K562 (cell line): ENCODE measurements at regions not wholly inside any gene's neighbourhood (a gene's known extent, or its start where the extent isn't known, plus 50 kb on each side); places are given as distances from the start of the nearest gene placed in this dataset.

ENCODE experiments used
- CBFB ChIP-seq: sonication (generic); formaldehyde crosslinking; IDR thresholded peaks from 2 replicates; pipeline ENCODE4 v1.4.0; 2020; ENCODE audit warnings: mild to moderate bottlenecking, missing genetic modification reagents
- CEBPB ChIP-seq: fragments of 450-650 bp; IDR thresholded peaks from 2 replicates; pipeline ENCODE4 v1.6.1; 2016; ENCODE audit warnings: missing genetic modification characterization, missing compliant biosample characterization
- E2F6 ChIP-seq, 2 experiments: IDR thresholded peaks; 2 replicates each; pipeline ENCODE4 v1.6.1; 2011; ENCODE audit warnings: borderline replicate concordance in 1 of 2, control low read depth in 1 of 2, low read depth in 1 of 2, low read length in 1 of 2, mild to moderate bottlenecking in 1 of 2, mixed read lengths in 1 of 2, moderate library complexity in 1 of 2; ENCODE audit not compliant: insufficient read depth in 1 of 2, insufficient read length in 1 of 2, poor library complexity in 1 of 2, severe bottlenecking in 1 of 2; ENCODE audit errors: extremely low read depth in 1 of 2
- HDAC2 ChIP-seq: fragments of 450-650 bp; IDR thresholded peaks from 2 replicates; pipeline ENCODE4 v1.6.1; 2016; ENCODE audit warnings: mild to moderate bottlenecking
- HNRNPLL ChIP-seq: fragments of 200-400 bp; formaldehyde crosslinking; IDR thresholded peaks from 2 replicates; pipeline ENCODE4 v1.6.1; 2017; ENCODE audit warnings: low read length, low read depth, mild to moderate bottlenecking; ENCODE audit not compliant: poor library complexity, severe bottlenecking
- ID3 ChIP-seq, 2 experiments: fragments of 250-450 bp in 1 of 2; fragments of 450-650 bp in 1 of 2; sonication (Bioruptor Pico) in 1 of 2; IDR thresholded peaks; 2 replicates each; pipeline versions ENCODE4 v1.6.1 to v1.8.0; 2016 to 2021; ENCODE audit warnings: mild to moderate bottlenecking in 2 of 2, moderate library complexity in 2 of 2, missing compliant biosample characterization in 1 of 2, missing genetic modification characterization in 1 of 2
- JUND ChIP-seq, 2 experiments: IDR thresholded peaks; 2 replicates in 1 of 2; 3 replicates in 1 of 2; pipeline ENCODE4 v1.6.1; 2011; ENCODE audit warnings: borderline replicate concordance in 2 of 2, low read depth in 2 of 2, low read length in 2 of 2, improper control_type of control experiment in 1 of 2, missing biosample characterization in 1 of 2, missing genetic modification characterization in 1 of 2, missing genetic modification reagents in 1 of 2
- KAT7 ChIP-seq: sonication (generic); formaldehyde crosslinking; IDR thresholded peaks from 2 replicates; pipeline ENCODE4 v1.8.0; 2022; ENCODE audit warnings: missing genetic modification reagents, mild to moderate bottlenecking, borderline replicate concordance
- PHB2 ChIP-seq: fragments of 450-650 bp; IDR thresholded peaks from 2 replicates; pipeline ENCODE4 v1.6.1; 2017; ENCODE audit warnings: low read depth
- PHTF2 ChIP-seq: fragments of 250-450 bp; sonication (Bioruptor Pico); IDR thresholded peaks from 2 replicates; pipeline ENCODE4 v1.5.0; 2021; ENCODE audit warnings: mild to moderate bottlenecking
- POLR2G ChIP-seq: fragments of 200-400 bp; formaldehyde crosslinking; IDR thresholded peaks from 2 replicates; pipeline ENCODE4 v1.6.1; 2017; ENCODE audit warnings: low read depth, mild to moderate bottlenecking, antibody characterized with exemption, low read length, moderate library complexity
- PPARD ChIP-seq: fragments of 250-450 bp; sonication (Bioruptor Pico); IDR thresholded peaks from 2 replicates; pipeline ENCODE4 v1.8.0; 2022; ENCODE audit warnings: inconsistent platforms, mild to moderate bottlenecking, moderate library complexity
- SLC30A9 ChIP-seq: fragments of 250-450 bp; sonication (Bioruptor Pico); IDR thresholded peaks from 2 replicates; pipeline ENCODE4 v1.8.0; 2022; ENCODE audit warnings: mild to moderate bottlenecking, moderate library complexity
- STAT6 ChIP-seq: sonication (generic); formaldehyde crosslinking; IDR thresholded peaks from 2 replicates; pipeline ENCODE4 v1.8.1; 2023; ENCODE audit warnings: mild to moderate bottlenecking, missing genetic modification reagents
- TSHZ1 ChIP-seq: fragments of 250-450 bp; sonication (Bioruptor Pico); IDR thresholded peaks from 2 replicates; pipeline ENCODE4 v1.4.0; 2020; ENCODE audit warnings: mild to moderate bottlenecking, moderate library complexity
- YBX1 ChIP-seq: fragments of 450-650 bp; IDR thresholded peaks from 2 replicates; pipeline ENCODE4 v1.7.1; 2016; ENCODE audit warnings: mild to moderate bottlenecking
- ZNF263 ChIP-seq: sonication (generic); formaldehyde crosslinking; IDR thresholded peaks from 2 replicates; pipeline ENCODE4 v1.8.0; 2022; ENCODE audit warnings: mild to moderate bottlenecking, missing genetic modification reagents, borderline replicate concordance

GRCh38 chr7:130942211-130942964 is 208.4 kb upstream of the KLF14 start (continued):
- TF ChIP-seq E2F6 (IDR thresholded peaks at IDR 0.05; ENCODE audit: borderline replicate concordance in 1 of 2, extremely low read depth in 1 of 2, insufficient read depth in 1 of 2, insufficient read length in 1 of 2, low read depth in 1 of 2, low read length in 1 of 2, poor library complexity in 1 of 2, severe bottlenecking in 1 of 2) (peak in 1 of 2 experiments; percentile 78), ZNF263 (CRISPR knock-in tag) (no peak), PHB2 (no peak), KAT7 (CRISPR knock-in tag) (0 out of 2 replicates have a peak, but pooled peaks have one; percentile 9), ID3 (CRISPR knock-in tag; IDR thresholded peaks at IDR 0.05) (no peak), ID3 (tag; IDR thresholded peaks at IDR 0.05) (no peak), STAT6 (CRISPR knock-in tag) (no peak), POLR2G (peak; percentile 17; the same call in 1 of the 2 replicates), PHTF2 (CRISPR knock-in tag) (no peak), HNRNPLL (no peak), HDAC2 (no peak), CEBPB (tag) (peak; percentile 52), CBFB (CRISPR knock-in tag) (no peak), TSHZ1 (no peak), PPARD (CRISPR knock-in tag) (no peak), SLC30A9 (no peak), JUND (IDR thresholded peaks at IDR 0.05; ENCODE audit: borderline replicate concordance, low read depth, low read length) (peak; percentile 56; the same call in 1 of the 2 replicates), JUND (tag; IDR thresholded peaks at IDR 0.05; ENCODE audit: borderline replicate concordance, low read depth, low read length) (peak; percentile 15; the same call in 1 of the 3 replicates), YBX1 (no peak)
